Peyer's patch (tissue), 4 donors: ENCODE measurements at regions not wholly inside any gene's neighbourhood (a gene's known extent, or its start where the extent isn't known, plus 50 kb on each side); places are given as distances from the start of the nearest gene placed in this dataset.
"Not testable (repeated sequence)": the region's sequence is repeated elsewhere in the genome, so short reads cannot be mapped to it uniquely, and the experiment has no call there.

Source experiments
- DNase-seq, 3 donors: peaks; one replicate each; pipeline ENCODE4 v3.0.0-alpha.2; 2017 to 2019
- H3K27ac ChIP-seq, 4 donors: fragments of 200-600 bp; sonication (generic); one replicate each; pipeline ENCODE4 v1.5.1; 2016 to 2019
- H3K27me3 ChIP-seq, 2 donors: fragments of 200-600 bp; sonication (generic); one replicate each; pipeline ENCODE4 v1.5.1; 2019
- H3K36me3 ChIP-seq, 3 donors: fragments of 200-600 bp; sonication (generic); one replicate each; pipeline ENCODE4 v1.5.1; 2016 to 2019
- H3K4me1 ChIP-seq, 4 donors: fragments of 200-600 bp; sonication (generic); one replicate each; pipeline ENCODE4 v1.5.1; 2016 to 2019
- H3K4me3 ChIP-seq, 4 donors: fragments of 200-600 bp; sonication (generic); 1 replicate in 3 of 4; 2 replicates in 1 of 4; pipeline ENCODE4 v1.5.1; 2016 to 2019; ENCODE audit warnings: mild to moderate bottlenecking in 1 of 4
- H3K9me3 ChIP-seq, 4 donors: fragments of 200-600 bp; sonication (generic); one replicate each; pipeline ENCODE4 v1.5.1; 2016 to 2019; ENCODE audit warnings: mild to moderate bottlenecking in 1 of 4
- POLR2A ChIP-seq, 2 donors: fragments of 450-650 bp; IDR thresholded peaks; one replicate each; pipeline ENCODE4 v1.5.1; 2017; ENCODE audit warnings: antibody characterized with exemption in 2 of 2, mild to moderate bottlenecking in 2 of 2, moderate library complexity in 2 of 2
- TF ChIP-seq, protein P1 (sequence below), 6 experiments: fragments of 450-650 bp in 4 of 6; fragments of 200-600 bp in 2 of 6; sonication (generic) in 1 of 6; IDR thresholded peaks; one replicate each; pipeline ENCODE4 v1.5.1; 2017 to 2019; ENCODE audit warnings: antibody characterized with exemption in 6 of 6, mild to moderate bottlenecking in 3 of 6, moderate library complexity in 1 of 6

DNA sequence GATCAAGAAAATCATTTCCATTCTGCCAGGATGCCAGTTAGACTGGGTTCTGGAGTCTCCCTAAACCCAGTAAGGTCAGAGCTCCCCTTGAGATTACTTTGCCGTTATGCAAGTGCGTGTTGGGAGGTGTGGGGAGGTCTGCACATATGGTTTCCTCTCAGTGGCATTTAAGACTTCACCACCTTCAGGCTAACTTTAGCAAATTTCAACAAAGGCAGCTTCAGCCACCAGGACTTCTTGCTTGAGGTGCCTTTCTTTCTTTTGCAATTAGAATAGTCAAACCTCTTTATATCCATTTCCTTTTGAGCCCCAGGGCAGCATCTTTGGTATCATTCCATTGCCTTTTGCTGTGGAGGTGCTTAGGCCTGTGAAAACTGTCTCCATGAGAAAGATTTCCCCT, 117.2 kb upstream of the CCND2 start:
- Histone ChIP-seq H3K36me3 (no peaks in the 10 kb centered on the region), H3K9me3 (no peaks in the 10 kb centered on the region), H3K4me1 (peaks cover 0 to 13% (median 9%) of the 10 kb centered on the region in 4 donors), H3K27me3 (no peaks in the 10 kb centered on the region), H3K27ac (no peak overlapping the region), H3K4me3 (no peak overlapping the region)
- TF ChIP-seq POLR2A (IDR thresholded peaks at IDR 0.05), result no peak
- TF ChIP-seq, protein P1, sequence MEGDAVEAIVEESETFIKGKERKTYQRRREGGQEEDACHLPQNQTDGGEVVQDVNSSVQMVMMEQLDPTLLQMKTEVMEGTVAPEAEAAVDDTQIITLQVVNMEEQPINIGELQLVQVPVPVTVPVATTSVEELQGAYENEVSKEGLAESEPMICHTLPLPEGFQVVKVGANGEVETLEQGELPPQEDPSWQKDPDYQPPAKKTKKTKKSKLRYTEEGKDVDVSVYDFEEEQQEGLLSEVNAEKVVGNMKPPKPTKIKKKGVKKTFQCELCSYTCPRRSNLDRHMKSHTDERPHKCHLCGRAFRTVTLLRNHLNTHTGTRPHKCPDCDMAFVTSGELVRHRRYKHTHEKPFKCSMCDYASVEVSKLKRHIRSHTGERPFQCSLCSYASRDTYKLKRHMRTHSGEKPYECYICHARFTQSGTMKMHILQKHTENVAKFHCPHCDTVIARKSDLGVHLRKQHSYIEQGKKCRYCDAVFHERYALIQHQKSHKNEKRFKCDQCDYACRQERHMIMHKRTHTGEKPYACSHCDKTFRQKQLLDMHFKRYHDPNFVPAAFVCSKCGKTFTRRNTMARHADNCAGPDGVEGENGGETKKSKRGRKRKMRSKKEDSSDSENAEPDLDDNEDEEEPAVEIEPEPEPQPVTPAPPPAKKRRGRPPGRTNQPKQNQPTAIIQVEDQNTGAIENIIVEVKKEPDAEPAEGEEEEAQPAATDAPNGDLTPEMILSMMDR (IDR thresholded peaks at IDR 0.05), result no peak
- DNase-seq, result peak in 1 of 3 donors; percentile 10

DNA sequence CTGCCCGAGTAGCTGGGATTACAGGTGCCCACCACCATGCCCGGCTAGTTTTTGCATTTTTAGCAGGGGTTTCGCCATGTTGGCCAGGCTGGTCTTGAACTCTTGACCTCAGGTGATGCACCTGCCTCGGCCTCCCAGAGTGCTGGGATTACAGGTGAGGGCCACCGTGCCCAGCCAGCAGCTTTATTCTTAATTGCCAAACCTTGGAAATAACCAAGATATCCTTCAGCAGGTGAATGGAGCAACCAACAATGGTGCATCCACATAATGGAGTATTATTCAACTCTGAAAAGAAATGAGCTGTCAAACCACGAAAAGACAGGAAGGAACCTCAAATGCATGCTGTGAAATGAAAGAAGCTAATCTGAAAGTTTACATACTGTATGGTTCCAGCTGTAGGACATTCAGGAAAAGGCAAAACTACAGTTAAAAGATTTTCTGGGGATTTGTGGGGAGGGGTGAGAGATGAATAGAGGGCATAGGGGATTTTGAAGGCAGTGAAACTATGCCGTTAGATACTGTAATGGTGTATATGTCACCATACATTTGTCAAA, 118.8 kb upstream of the CCND2 start:
- Histone ChIP-seq H3K4me3 (no peak overlapping the region), H3K36me3 (no peaks in the 10 kb centered on the region), H3K27ac (no peak overlapping the region), H3K4me1 (peaks cover 0 to 13% (median 9%) of the 10 kb centered on the region in 4 donors), H3K27me3 (no peaks in the 10 kb centered on the region), H3K9me3 (no peaks in the 10 kb centered on the region)
- TF ChIP-seq POLR2A (IDR thresholded peaks at IDR 0.05), result no peak
- TF ChIP-seq, protein P1 (IDR thresholded peaks at IDR 0.05), result no peak
- no peak for DNase-seq

DNA sequence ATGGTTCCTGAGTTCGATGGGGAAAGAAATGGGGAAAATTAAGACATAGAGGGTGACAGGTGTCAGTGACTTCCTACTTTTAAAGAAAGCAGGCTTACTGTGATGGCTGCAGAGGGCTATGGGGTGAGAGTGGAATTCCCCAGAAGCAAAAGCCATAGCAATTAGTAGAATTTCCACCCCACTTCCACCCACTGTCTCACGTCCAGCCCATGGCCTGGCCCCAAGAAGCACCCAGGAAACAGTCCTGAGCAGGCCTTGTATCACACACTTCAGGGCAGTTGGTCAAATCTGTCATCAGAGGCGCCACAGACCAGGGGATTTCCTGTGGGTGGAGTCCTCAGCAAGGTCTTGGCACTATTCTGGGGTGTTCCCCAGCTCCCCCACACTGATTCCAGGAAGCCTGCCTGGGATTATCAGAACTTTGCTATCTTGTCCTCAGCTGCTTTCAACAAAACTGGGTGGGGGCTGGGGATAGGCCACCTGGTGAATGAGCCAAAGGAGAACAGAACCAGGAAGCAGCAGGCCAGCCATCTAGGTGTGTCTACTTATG, 120.1 kb upstream of the CCND2 start:
- peak; percentile 63 to 75 (median 68) for DNase-seq
- TF ChIP-seq, protein P1 (IDR thresholded peaks at IDR 0.05), result peak in 1 of 6 experiments; percentile 6
- no peak for TF ChIP-seq POLR2A (IDR thresholded peaks at IDR 0.05)
- Histone ChIP-seq H3K27me3 (no peaks in the 10 kb centered on the region), H3K9me3 (no peaks in the 10 kb centered on the region), H3K27ac (peak overlapping the region in 3 of 4 donors; percentile 26 to 70 (median 40)), H3K4me1 (peaks cover 0 to 20% (median 9%) of the 10 kb centered on the region in 4 donors), H3K4me3 (no peak overlapping the region), H3K36me3 (no peaks in the 10 kb centered on the region)

DNA sequence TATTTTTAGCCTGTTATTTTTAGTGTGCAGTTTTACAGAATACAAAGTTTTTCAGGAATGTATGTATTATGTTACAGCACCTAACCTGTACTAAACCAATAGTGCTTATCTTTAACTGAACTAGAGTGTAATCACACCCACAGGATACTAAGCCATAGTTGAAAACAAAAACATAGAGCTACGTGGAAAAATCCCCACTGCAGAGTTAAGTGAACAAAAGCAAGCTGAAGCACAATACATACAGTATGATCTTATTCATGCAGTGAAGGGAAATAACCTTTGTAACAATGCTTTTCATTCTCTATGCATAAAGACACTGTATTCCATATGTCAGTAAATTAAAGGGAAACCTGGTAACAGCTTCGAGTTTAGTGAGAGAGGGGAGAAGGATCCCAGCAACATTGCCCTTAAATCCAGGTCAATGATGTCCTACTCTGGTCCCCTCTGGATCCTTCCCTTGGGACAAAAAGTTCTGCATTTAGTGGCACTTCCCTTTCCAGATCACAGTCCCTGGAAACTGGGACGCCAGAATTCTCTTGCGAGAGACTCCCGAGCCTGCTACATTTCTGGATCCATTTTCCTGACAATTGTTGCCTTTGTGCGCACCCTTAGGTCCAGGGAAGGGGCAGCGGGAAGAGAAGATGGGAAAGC, 121.3 kb upstream of the CCND2 start:
- H3K4me3 ChIP-seq, result no peak overlapping the region
- H3K27me3 ChIP-seq, result no peaks in the 10 kb centered on the region
- peak overlapping the region in 2 of 4 donors; percentile 26 to 70 for H3K27ac ChIP-seq
- H3K36me3 ChIP-seq, result no peaks in the 10 kb centered on the region
- TF ChIP-seq, protein P1 (IDR thresholded peaks at IDR 0.05), result no peak
- TF ChIP-seq POLR2A (IDR thresholded peaks at IDR 0.05), result no peak
- H3K9me3 ChIP-seq, result no peaks in the 10 kb centered on the region
- DNase-seq, result peak in 1 of 3 donors; percentile 11
- H3K4me1 ChIP-seq, result peaks cover 0 to 24% (median 9%) of the 10 kb centered on the region in 4 donors

DNA sequence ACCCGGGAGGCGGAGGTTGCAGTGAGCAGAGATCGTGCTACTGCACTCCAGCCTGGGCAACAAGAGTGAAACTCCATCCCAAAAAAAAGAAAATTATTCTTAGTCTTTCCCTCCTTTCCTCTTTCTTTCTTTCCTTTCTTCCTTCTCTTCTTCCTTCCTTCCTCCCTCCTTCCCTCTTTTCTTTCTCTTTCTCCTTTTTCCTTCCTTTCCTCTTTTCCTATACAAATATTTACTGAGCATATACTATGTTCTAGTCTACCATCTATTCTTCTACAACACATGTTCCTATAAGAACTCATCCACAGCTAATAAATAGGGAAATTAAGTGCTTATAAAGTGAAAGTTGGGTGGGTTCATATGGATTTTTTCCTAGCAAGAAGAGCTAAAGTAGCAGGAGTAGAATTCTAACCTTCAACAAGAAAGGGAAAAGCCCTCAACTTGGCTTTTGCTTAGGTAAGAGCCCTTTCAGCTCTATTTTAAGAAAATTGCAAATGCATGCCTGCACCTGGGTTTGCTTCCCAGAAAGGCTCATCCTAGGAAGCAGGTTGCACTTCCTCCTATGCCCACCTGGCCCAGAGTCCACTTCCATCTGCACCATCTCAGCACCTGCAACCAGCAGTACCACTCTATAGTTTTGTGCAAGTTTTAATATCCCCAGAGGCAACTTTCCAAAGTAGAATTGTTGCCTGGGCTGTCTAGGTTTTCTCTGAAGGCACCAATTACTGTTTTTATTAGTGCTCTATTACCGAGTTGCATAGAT, 122.0 kb upstream of the CCND2 start:
- no peak overlapping the region for H3K4me3 ChIP-seq
- no peaks in the 10 kb centered on the region for H3K27me3 ChIP-seq
- H3K9me3 ChIP-seq, result no peaks in the 10 kb centered on the region
- TF ChIP-seq, protein P1 (IDR thresholded peaks at IDR 0.05), result no peak
- peak in 1 of 3 donors; percentile 12 for DNase-seq
- no peak overlapping the region for H3K27ac ChIP-seq
- peaks cover 0 to 24% (median 15%) of the 10 kb centered on the region in 4 donors for H3K4me1 ChIP-seq
- no peaks in the 10 kb centered on the region for H3K36me3 ChIP-seq

DNA sequence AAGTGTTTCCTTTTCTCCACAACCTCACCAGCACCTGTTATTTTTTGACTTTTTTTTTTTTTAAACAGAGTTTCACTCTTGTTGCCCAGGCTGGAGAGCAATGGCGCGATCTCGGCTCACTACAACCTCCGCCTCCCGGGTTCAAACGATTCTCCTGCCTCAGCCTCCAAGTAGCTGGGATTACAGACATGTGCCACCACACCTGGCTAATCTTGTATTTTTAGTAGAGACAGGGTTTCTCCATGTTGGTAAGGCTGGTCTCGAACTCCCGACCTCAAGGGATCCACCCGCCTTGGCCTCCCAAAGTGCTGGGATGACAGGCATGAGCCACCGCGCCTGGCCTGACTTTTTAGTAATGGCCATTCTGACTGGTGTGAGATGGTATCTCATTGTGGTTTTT, 123.2 kb upstream of the CCND2 start:
- DNase-seq, result not testable (repeated sequence)

More for the DNA sequence above, 123.2 kb upstream of the CCND2 start:
- not testable (repeated sequence) for H3K36me3 ChIP-seq, H3K4me3 ChIP-seq, H3K27me3 ChIP-seq, H3K27ac ChIP-seq, H3K9me3 ChIP-seq
- H3K4me1 ChIP-seq, result peaks cover 0 to 24% (median 15%) of the 10 kb centered on the region in 4 donors
